Liver (tissue), 7 donors: ENCODE measurements at regions not wholly inside any gene's neighbourhood (a gene's known extent, or its start where the extent isn't known, plus 50 kb on each side); places are given as distances from the start of the nearest gene placed in this dataset.

Source experiments
- DNase-seq: peaks from one replicate; pipeline ENCODE4 v3.0.0-alpha.2; 2017; ENCODE audit warnings: low spot score
- H3K27ac ChIP-seq, 2 donors: one replicate each; pipeline ENCODE4 v1.7.0; 2013; ENCODE audit warnings: inconsistent platforms in 2 of 2, low read length in 2 of 2, control low read depth in 1 of 2, low read depth in 1 of 2, mild to moderate bottlenecking in 1 of 2
- H3K27me3 ChIP-seq, 4 donors: one replicate each; pipeline versions ENCODE4 v1.6.1 to v1.7.0; 2013; ENCODE audit warnings: low read length in 3 of 4, inconsistent platforms in 1 of 4, mild to moderate bottlenecking in 1 of 4, moderate library complexity in 1 of 4; ENCODE audit not compliant: control insufficient read depth in 4 of 4, insufficient read depth in 4 of 4
- H3K36me3 ChIP-seq, 4 donors: one replicate each; pipeline versions ENCODE4 v1.6.1 to v1.7.0; 2013; ENCODE audit warnings: low read length in 3 of 4, mild to moderate bottlenecking in 3 of 4, low read depth in 1 of 4, moderate library complexity in 1 of 4; ENCODE audit not compliant: control insufficient read depth in 4 of 4, insufficient read depth in 3 of 4
- H3K4me1 ChIP-seq, 4 donors: one replicate each; pipeline versions ENCODE4 v1.6.1 to v1.7.0; 2013; ENCODE audit warnings: low read length in 3 of 4, mild to moderate bottlenecking in 3 of 4, moderate library complexity in 1 of 4; ENCODE audit not compliant: control insufficient read depth in 4 of 4, insufficient read depth in 4 of 4
- H3K4me3 ChIP-seq, 3 donors: one replicate each; pipeline versions ENCODE4 v1.6.1 to v1.7.0; 2013; ENCODE audit warnings: low read length in 3 of 3, control low read depth in 1 of 3, low read depth in 1 of 3, mild to moderate bottlenecking in 1 of 3
- H3K9ac ChIP-seq, 2 donors: one replicate each; pipeline ENCODE4 v1.7.0; 2013; ENCODE audit warnings: low read length in 2 of 2, mild to moderate bottlenecking in 2 of 2, moderate library complexity in 2 of 2, control low read depth in 1 of 2, low read depth in 1 of 2
- H3K9me3 ChIP-seq, 4 donors: one replicate each; pipeline versions ENCODE4 v1.6.1 to v1.7.0; 2013; ENCODE audit warnings: low read length in 3 of 4; ENCODE audit not compliant: control insufficient read depth in 4 of 4
- EGR1 ChIP-seq, 2 donors: IDR thresholded peaks; 2 replicates each; pipeline ENCODE4 v1.6.1; 2016 to 2018; ENCODE audit warnings: antibody characterized with exemption in 2 of 2, low read depth in 2 of 2
- FOXA1 ChIP-seq: IDR thresholded peaks from 2 replicates; pipeline ENCODE4 v1.6.1; 2016; ENCODE audit warnings: antibody characterized with exemption
- FOXA2 ChIP-seq: IDR thresholded peaks from 2 replicates; pipeline ENCODE4 v1.6.1; 2016; ENCODE audit warnings: antibody characterized with exemption
- HNF4A ChIP-seq, 2 donors: conservative IDR thresholded peaks; 2 replicates each; pipeline ENCODE4 v1.6.1; 2016; ENCODE audit warnings: antibody characterized with exemption in 2 of 2, mild to moderate bottlenecking in 2 of 2
- HNF4G ChIP-seq: IDR thresholded peaks from 2 replicates; pipeline ENCODE4 v1.6.1; 2016; ENCODE audit warnings: antibody characterized with exemption
- NR2F2 ChIP-seq: IDR thresholded peaks from 2 replicates; pipeline ENCODE4 v1.6.1; 2016; ENCODE audit warnings: antibody characterized with exemption
- REST ChIP-seq: IDR thresholded peaks from 2 replicates; pipeline ENCODE4 v1.6.1; 2016; ENCODE audit warnings: antibody characterized with exemption, mild to moderate bottlenecking
- RXRA ChIP-seq, 2 donors: IDR thresholded peaks; 2 replicates each; pipeline ENCODE4 v1.6.1; 2017 to 2018; ENCODE audit warnings: antibody characterized with exemption in 2 of 2, mild to moderate bottlenecking in 1 of 2
- SP1 ChIP-seq: IDR thresholded peaks from 2 replicates; pipeline ENCODE4 v1.6.1; 2018; ENCODE audit warnings: antibody characterized with exemption, mild to moderate bottlenecking
- TAF1 ChIP-seq: conservative IDR thresholded peaks from 2 replicates; pipeline ENCODE4 v1.6.1; 2016; ENCODE audit warnings: antibody characterized with exemption, mild to moderate bottlenecking
- ZBTB33 ChIP-seq: IDR thresholded peaks from 2 replicates; pipeline ENCODE4 v1.6.1; 2016; ENCODE audit warnings: antibody characterized with exemption
- WGBS: extraction: QIAGEN DNeasy Blood & Tissue Kit; methylation state at CpG from one replicate; pipeline ENCODE4 v1.1.7; 2013; 5-methylcytosine and 5-hydroxymethylcytosine counted together
- TF ChIP-seq, protein P1 (sequence below): IDR thresholded peaks from 2 replicates; pipeline ENCODE4 v1.6.1; 2016; ENCODE audit warnings: antibody characterized with exemption
- TF ChIP-seq, protein P2 (sequence below): IDR thresholded peaks from 2 replicates; pipeline ENCODE4 v1.6.1; 2016; ENCODE audit warnings: antibody characterized with exemption
- donor health status: healthy.
- donor health status: healthy.
- donor health status: healthy.
- donor health status: healthy.

DNA sequence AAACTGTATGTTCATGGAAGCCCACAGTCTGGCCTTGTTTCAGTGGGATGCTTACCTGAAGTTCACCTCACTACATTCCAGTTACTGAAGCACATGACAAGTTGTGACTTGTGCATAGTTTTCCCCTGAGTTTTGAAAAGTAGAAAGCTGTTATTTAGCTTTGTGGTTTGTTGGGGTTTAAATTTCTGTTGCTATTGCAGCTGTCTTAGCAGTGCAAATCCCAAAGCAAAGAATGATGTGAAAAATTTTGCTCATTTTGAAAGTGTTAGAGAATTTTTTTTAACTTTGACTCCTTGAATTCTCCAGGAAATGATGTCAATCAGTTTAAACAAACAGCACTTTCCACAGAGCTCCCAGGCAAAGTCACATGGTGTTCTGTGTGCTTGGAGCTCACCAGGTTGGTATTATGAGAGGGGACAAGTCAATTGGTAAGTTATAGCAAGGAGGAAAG, 268.4 kb downstream of the ADGRG6 start (continued):
- TF ChIP-seq TAF1, result no peak
- no peak for TF ChIP-seq REST
- TF ChIP-seq RXRA (IDR thresholded peaks at IDR 0.05), result no peak

GRCh38 chr6:142592876-142593275, 291.1 kb downstream of the ADGRG6 start:
- Histone ChIP-seq H3K4me1 (no peaks in the 10 kb centered on the region), H3K36me3 (no peaks in the 10 kb centered on the region), H3K27me3 (peaks cover 0 to 2% (median 0%) of the 10 kb centered on the region in 4 donors), H3K9me3 (no peaks in the 10 kb centered on the region), H3K4me3 (no peak overlapping the region), H3K9ac (no peak overlapping the region), H3K27ac (no peak overlapping the region)
- DNase-seq, result no peak
- 34% methylated on average over 2 of the region's 2 CpGs for WGBS
- TF ChIP-seq, protein P1, sequence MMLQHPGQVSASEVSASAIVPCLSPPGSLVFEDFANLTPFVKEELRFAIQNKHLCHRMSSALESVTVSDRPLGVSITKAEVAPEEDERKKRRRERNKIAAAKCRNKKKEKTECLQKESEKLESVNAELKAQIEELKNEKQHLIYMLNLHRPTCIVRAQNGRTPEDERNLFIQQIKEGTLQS, result no peak

DNA sequence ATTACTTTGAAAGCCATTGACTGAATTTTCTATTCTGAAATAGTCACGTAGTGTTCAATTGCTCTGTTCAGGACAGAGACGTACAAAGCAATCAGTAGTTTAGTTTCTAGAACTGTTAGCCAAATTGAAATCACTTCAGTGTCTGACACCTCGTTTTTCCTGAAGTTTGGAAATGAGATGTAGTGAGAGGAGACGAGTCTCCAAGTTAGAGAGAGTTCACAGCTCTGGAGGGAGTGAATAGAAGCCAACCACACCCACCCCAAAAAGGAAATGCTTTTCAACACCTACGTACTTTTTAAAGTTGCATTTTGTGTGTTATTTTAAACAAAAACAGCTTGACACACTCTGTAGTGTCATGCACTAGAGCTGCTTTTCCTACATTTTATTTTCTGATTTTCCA, 296.0 kb downstream of the ADGRG6 start:
- Histone ChIP-seq H3K27ac (no peak overlapping the region), H3K4me3 (no peak overlapping the region), H3K9me3 (peaks cover 0 to 3% (median 0%) of the 10 kb centered on the region in 4 donors), H3K27me3 (peaks cover 0 to 7% (median 0%) of the 10 kb centered on the region in 4 donors), H3K36me3 (no peaks in the 10 kb centered on the region), H3K4me1 (no peaks in the 10 kb centered on the region), H3K9ac (no peak overlapping the region)
- TF ChIP-seq, protein P1, result no peak
- TF ChIP-seq HNF4A (conservative IDR thresholded peaks at IDR 0.05) (no peak), FOXA1 (no peak), ZBTB33 (no peak)
- WGBS, result 56% methylated on average over 5 of the region's 5 CpGs
- DNase-seq, result no peak

DNA sequence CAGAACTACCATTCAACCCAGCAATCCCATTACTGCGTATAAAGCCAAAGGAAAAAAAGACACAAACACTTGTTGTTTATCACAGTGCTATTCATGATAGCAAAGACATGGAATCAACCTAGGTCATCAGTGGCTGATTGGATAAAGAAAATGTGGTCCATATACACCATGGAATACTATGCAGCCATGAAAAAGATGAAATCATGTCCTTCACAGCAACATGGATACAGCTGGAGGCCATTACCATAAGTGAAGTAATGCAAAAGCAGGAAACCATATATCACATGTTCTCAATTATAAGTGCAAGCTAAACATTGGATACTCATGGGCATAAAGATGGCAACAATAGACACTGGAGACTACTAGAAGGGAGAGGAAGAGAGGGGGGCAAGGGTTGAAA, 299.6 kb downstream of the ADGRG6 start:
- no peak overlapping the region for H3K27ac ChIP-seq
- peaks cover 0 to 7% (median 0%) of the 10 kb centered on the region in 4 donors for H3K27me3 ChIP-seq
- WGBS, result 100% methylated on average over 1 of the region's 1 CpG
- H3K4me1 ChIP-seq, result no peaks in the 10 kb centered on the region
- TF ChIP-seq TAF1 (no peak), HNF4G (no peak), RXRA (IDR thresholded peaks at IDR 0.05) (no peak), ZBTB33 (no peak), HNF4A (conservative IDR thresholded peaks at IDR 0.05) (no peak), SP1 (no peak), NR2F2 (no peak), EGR1 (IDR thresholded peaks at IDR 0.05; ENCODE audit: low read depth in 2 of 2) (no peak), FOXA2 (no peak)
- TF ChIP-seq, protein P2, sequence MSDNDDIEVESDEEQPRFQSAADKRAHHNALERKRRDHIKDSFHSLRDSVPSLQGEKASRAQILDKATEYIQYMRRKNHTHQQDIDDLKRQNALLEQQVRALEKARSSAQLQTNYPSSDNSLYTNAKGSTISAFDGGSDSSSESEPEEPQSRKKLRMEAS, result no peak
- H3K4me3 ChIP-seq, result no peak overlapping the region
- DNase-seq, result no peak
- H3K9ac ChIP-seq, result no peak overlapping the region
- no peaks in the 10 kb centered on the region for H3K36me3 ChIP-seq
- peaks cover 0 to 3% (median 0%) of the 10 kb centered on the region in 4 donors for H3K9me3 ChIP-seq
